ENCODE measurements at regions not wholly inside any gene's neighbourhood (a gene's known extent, or its start where the extent isn't known, plus 50 kb on each side); places are given as distances from the start of the nearest gene placed in this dataset.

- Histone ChIP-seq H3K27ac (no peak overlapping the region), H3K36me3 (replicated peaks) (no peaks in the 10 kb centered on the region), H3K4me3 (ENCODE audit: low read depth, low read length) (no peak overlapping the region), H3K27me3 (replicated peaks) (no peaks in the 10 kb centered on the region)
- DNase-seq, result no peak
- in situ Hi-C loops (cut with HindIII; ENCODE audit: low pct_ligation_motif_present, low sequenced_read_pairs), result no loop called here
- no peak for TF ChIP-seq CTCF (IDR thresholded peaks at IDR 0.05; ENCODE audit: low read depth, low read length, missing control alignments)
Observed at GRCh38 chr5:6321078-6321477, 57.3 kb downstream of the MED10 start.

DNA sequence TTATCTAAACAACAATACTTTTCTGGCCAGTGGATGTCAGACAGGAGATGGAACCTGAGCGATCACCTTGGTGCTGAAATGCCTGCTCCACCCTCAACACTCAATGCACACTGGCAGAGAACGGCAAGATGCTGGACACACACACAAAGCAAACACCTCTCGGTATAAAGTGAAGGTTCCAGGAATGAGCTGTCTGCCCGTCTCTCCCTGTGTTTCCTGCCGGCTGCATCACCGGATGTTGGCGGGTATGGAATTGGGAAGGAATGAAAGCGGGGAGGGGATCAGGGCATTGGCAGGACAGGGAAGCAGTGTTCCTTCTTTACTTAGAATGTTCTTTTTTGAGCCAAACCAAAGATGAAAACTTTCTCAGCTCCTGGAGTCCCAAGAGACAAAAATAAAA is 59.2 kb downstream of the MED10 start:
- in situ Hi-C loops (cut with HindIII; ENCODE audit: low pct_ligation_motif_present, low sequenced_read_pairs), result no loop called here
- no peak for TF ChIP-seq CTCF (IDR thresholded peaks at IDR 0.05; ENCODE audit: low read depth, low read length, missing control alignments)
- H3K27me3 ChIP-seq (replicated peaks), result no peaks in the 10 kb centered on the region
- DNase-seq, result no peak
- H3K4me3 ChIP-seq (ENCODE audit: low read depth, low read length), result no peak overlapping the region
- H3K27ac ChIP-seq, result no peak overlapping the region
- no peaks in the 10 kb centered on the region for H3K36me3 ChIP-seq (replicated peaks)

DNA sequence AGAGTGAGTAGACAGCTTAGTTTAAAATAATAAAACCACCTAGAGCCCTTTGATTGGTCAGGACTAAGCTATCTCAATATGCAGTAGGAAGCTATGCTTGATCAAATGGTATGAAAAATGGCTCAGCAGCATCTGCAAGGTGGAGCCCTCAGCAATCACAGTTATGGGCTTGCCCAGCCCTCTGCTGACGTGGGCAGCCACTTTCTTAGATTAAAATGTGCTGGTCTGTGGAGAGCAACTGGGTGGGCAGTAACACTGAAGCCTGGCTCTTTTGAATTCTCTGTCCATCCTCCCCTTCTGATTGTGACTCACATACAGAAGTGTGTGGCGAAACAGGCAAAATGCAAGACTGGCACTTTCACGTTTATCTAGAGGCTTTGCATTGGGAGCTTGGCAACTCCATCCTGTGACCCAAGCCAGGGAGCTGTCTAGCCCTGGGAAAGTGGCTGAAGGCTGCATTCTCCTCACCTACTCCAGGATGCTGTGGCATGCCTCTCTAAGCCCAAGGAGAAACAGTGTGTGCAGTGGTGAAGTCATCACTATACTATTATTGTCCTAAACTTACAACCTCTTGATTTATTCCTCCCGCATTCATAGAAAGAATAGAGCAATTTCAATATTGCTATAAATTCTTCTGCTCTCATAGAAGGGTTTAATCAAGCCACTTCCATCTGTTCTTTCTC is 61.1 kb downstream of the MED10 start:
- Histone ChIP-seq H3K4me3 (ENCODE audit: low read depth, low read length) (no peak overlapping the region), H3K27me3 (replicated peaks) (no peaks in the 10 kb centered on the region), H3K36me3 (replicated peaks) (no peaks in the 10 kb centered on the region), H3K27ac (no peak overlapping the region)
- no peak for DNase-seq
- TF ChIP-seq CTCF (IDR thresholded peaks at IDR 0.05; ENCODE audit: low read depth, low read length, missing control alignments), result no peak
- in situ Hi-C loops (cut with HindIII; ENCODE audit: low pct_ligation_motif_present, low sequenced_read_pairs), result no loop called here

GRCh38 chr5:6315580-6315979 is 62.8 kb downstream of the MED10 start:
- H3K27ac ChIP-seq, result no peak overlapping the region
- no peaks in the 10 kb centered on the region for H3K36me3 ChIP-seq (replicated peaks)
- no peak for DNase-seq
- H3K27me3 ChIP-seq (replicated peaks), result no peaks in the 10 kb centered on the region
- TF ChIP-seq CTCF (IDR thresholded peaks at IDR 0.05; ENCODE audit: low read depth, low read length, missing control alignments), result no peak
- no peak overlapping the region for H3K4me3 ChIP-seq (ENCODE audit: low read depth, low read length)
- in situ Hi-C loops (cut with HindIII; ENCODE audit: low pct_ligation_motif_present, low sequenced_read_pairs), result no loop called here

- no peak for TF ChIP-seq CTCF (IDR thresholded peaks at IDR 0.05; ENCODE audit: low read depth, low read length, missing control alignments)
- in situ Hi-C loops (cut with HindIII; ENCODE audit: low pct_ligation_motif_present, low sequenced_read_pairs), result no loop called here
- Histone ChIP-seq H3K27ac (no peak overlapping the region), H3K4me3 (ENCODE audit: low read depth, low read length) (no peak overlapping the region), H3K27me3 (replicated peaks) (no peaks in the 10 kb centered on the region), H3K36me3 (replicated peaks) (no peaks in the 10 kb centered on the region)
- no peak for DNase-seq
Observed at GRCh38 chr5:6311568-6312501, 66.5 kb downstream of the MED10 start.
